K562 (cell line): ENCODE measurements at regions not wholly inside any gene's neighbourhood (a gene's known extent, or its start where the extent isn't known, plus 50 kb on each side); places are given as distances from the start of the nearest gene placed in this dataset.

Experiments
- COPS2 ChIP-seq: fragments of 450-650 bp; conservative IDR thresholded peaks from 2 replicates; pipeline ENCODE4 v1.6.1; 2016; ENCODE audit warnings: mild to moderate bottlenecking, moderate library complexity
- CTCF ChIP-seq, 3 experiments: IDR thresholded peaks in 2 of 3; conservative IDR thresholded peaks in 1 of 3; 2 replicates each; pipeline ENCODE4 v1.5.1; 2011 to 2012; ENCODE audit warnings: low read length in 3 of 3, mild to moderate bottlenecking in 3 of 3, control low read depth in 2 of 3, improper control_type of control experiment in 1 of 3, inconsistent platforms in 1 of 3, low read depth in 1 of 3, mixed read lengths in 1 of 3, moderate library complexity in 1 of 3; ENCODE audit not compliant: insufficient read depth in 2 of 3
- GATAD2B ChIP-seq: fragments of 450-650 bp; IDR thresholded peaks from 2 replicates; pipeline ENCODE4 v1.6.1; 2017; ENCODE audit warnings: mild to moderate bottlenecking, borderline replicate concordance
- HDAC3 ChIP-seq: fragments of 450-650 bp; IDR thresholded peaks from 2 replicates; pipeline ENCODE4 v1.6.1; 2018; ENCODE audit warnings: borderline replicate concordance, mild to moderate bottlenecking, moderate library complexity; ENCODE audit not compliant: partially characterized antibody
- HES1 ChIP-seq: fragments of 450-650 bp; IDR thresholded peaks from 2 replicates; pipeline ENCODE4 v1.6.1; 2016; ENCODE audit warnings: low read depth, mild to moderate bottlenecking, moderate library complexity
- HNRNPH1 ChIP-seq: fragments of 200-400 bp; formaldehyde crosslinking; optimal IDR thresholded peaks from 2 replicates; pipeline ENCODE3; 2017; ENCODE audit warnings: low read depth, mild to moderate bottlenecking, low read length, moderate library complexity
- HOMEZ ChIP-seq: fragments of 250-450 bp; sonication (Bioruptor Pico); IDR thresholded peaks from 2 replicates; pipeline ENCODE4 v1.4.0; 2020; ENCODE audit warnings: mild to moderate bottlenecking, moderate library complexity
- JUNB ChIP-seq: fragments of 450-650 bp; formaldehyde crosslinking; conservative IDR thresholded peaks from 2 replicates; pipeline ENCODE4 v1.4.0; 2020; ENCODE audit warnings: mild to moderate bottlenecking
- MAFF ChIP-seq: IDR thresholded peaks from 2 replicates; pipeline ENCODE4 v1.6.1; 2012; ENCODE audit warnings: low read length, improper control_type of control experiment
- POLR2AphosphoS2 ChIP-seq: IDR thresholded peaks from 2 replicates; pipeline ENCODE4 v1.6.1; 2012; ENCODE audit warnings: low read length, improper control_type of control experiment
- POLR2AphosphoS5 ChIP-seq: IDR thresholded peaks from 2 replicates; pipeline ENCODE4 v1.6.1; 2011; ENCODE audit warnings: mild to moderate bottlenecking, low read depth, low read length, moderate library complexity; ENCODE audit not compliant: control insufficient read depth, insufficient read depth
- RERE ChIP-seq: sonication (generic); formaldehyde crosslinking; IDR thresholded peaks from 2 replicates; pipeline ENCODE4 v1.8.0; 2023; ENCODE audit warnings: missing genetic modification reagents, mild to moderate bottlenecking, borderline replicate concordance
- SAP30 ChIP-seq: fragments of 200-600 bp; sonication (generic); IDR thresholded peaks from 2 replicates; pipeline ENCODE4 v1.6.1; 2012; ENCODE audit warnings: borderline replicate concordance, low read depth, mild to moderate bottlenecking, moderate library complexity, low read length, control low read depth, inconsistent platforms; ENCODE audit not compliant: insufficient read depth, poor library complexity, severe bottlenecking
- SREBF2 ChIP-seq: sonication (generic); formaldehyde crosslinking; IDR thresholded peaks from 2 replicates; pipeline ENCODE4 v1.4.0; 2020; ENCODE audit warnings: mild to moderate bottlenecking, missing genetic modification reagents
- THRAP3 ChIP-seq: fragments of 450-650 bp; IDR thresholded peaks from 2 replicates; pipeline ENCODE4 v1.6.1; 2016; ENCODE audit warnings: mild to moderate bottlenecking, inconsistent platforms, borderline replicate concordance
- ZNF431 ChIP-seq: sonication (generic); formaldehyde crosslinking; IDR thresholded peaks from 2 replicates; pipeline ENCODE4 v1.8.0; 2022; ENCODE audit warnings: mild to moderate bottlenecking, missing genetic modification reagents
- ZSCAN29 ChIP-seq: fragments of 450-650 bp; IDR thresholded peaks from 2 replicates; pipeline ENCODE4 v1.6.1; 2017
- TF ChIP-seq, protein P1 (sequence below): fragments of 450-650 bp; IDR thresholded peaks from 2 replicates; pipeline ENCODE4 v1.6.1; 2017; ENCODE audit warnings: mild to moderate bottlenecking, moderate library complexity

GRCh38 chr13:80604098-80604497 lies 263.2 kb upstream of the SPRY2 start (continued):
- TF ChIP-seq ZSCAN29 (no peak), SREBF2 (CRISPR knock-in tag) (no peak), RERE (CRISPR knock-in tag) (no peak), POLR2AphosphoS2 (no peak), HES1 (no peak), HDAC3 (no peak), COPS2 (no peak), MAFF (peak; percentile 43; the same call in 1 of the 2 replicates), HNRNPH1 (no peak), CTCF (IDR thresholded peaks at IDR 0.05 in 2 of 3, conservative IDR thresholded peaks at IDR 0.05 in 1 of 3; ENCODE audit: insufficient read depth in 2 of 3, low read depth in 1 of 3, low read length in 3 of 3) (peak in 1 of 3 experiments; percentile 28; a peak in 2 of 6 replicates), SAP30 (no peak), HOMEZ (CRISPR knock-in tag) (no peak), GATAD2B (no peak), THRAP3 (no peak), JUNB (no peak), POLR2AphosphoS5 (no peak), ZNF431 (CRISPR knock-in tag) (no peak)
- TF ChIP-seq, protein P1, sequence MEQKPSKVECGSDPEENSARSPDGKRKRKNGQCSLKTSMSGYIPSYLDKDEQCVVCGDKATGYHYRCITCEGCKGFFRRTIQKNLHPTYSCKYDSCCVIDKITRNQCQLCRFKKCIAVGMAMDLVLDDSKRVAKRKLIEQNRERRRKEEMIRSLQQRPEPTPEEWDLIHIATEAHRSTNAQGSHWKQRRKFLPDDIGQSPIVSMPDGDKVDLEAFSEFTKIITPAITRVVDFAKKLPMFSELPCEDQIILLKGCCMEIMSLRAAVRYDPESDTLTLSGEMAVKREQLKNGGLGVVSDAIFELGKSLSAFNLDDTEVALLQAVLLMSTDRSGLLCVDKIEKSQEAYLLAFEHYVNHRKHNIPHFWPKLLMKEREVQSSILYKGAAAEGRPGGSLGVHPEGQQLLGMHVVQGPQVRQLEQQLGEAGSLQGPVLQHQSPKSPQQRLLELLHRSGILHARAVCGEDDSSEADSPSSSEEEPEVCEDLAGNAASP, result no peak
